Neural crest cell (in vitro differentiated cells): ENCODE measurements at regions not wholly inside any gene's neighbourhood (a gene's known extent, or its start where the extent isn't known, plus 50 kb on each side); places are given as distances from the start of the nearest gene placed in this dataset.

Experiments
- DNase-seq: peaks from one replicate; pipeline ENCODE4 v3.0.0; 2021; ENCODE audit warnings: low read depth, mixed read lengths, low spot score
- H3K27ac Mint-ChIP-seq: one replicate; pipeline ENCODE4 v1.8.0; 2021; ENCODE audit warnings: mild to moderate bottlenecking, mixed read lengths; ENCODE audit not compliant: unreplicated experiment
- H3K27me3 Mint-ChIP-seq: 2 replicates; pipeline ENCODE4 v1.8.0; 2021; ENCODE audit warnings: low read depth, mild to moderate bottlenecking, mixed read lengths
- H3K36me3 Mint-ChIP-seq: 2 replicates; pipeline ENCODE4 v1.8.0; 2021; ENCODE audit warnings: low read depth, mild to moderate bottlenecking, mixed read lengths
- H3K4me1 Mint-ChIP-seq: 2 replicates; pipeline ENCODE4 v1.8.0; 2021; ENCODE audit warnings: mixed read lengths
- H3K4me3 Mint-ChIP-seq: one replicate; pipeline ENCODE4 v1.8.0; 2021; ENCODE audit warnings: mild to moderate bottlenecking, mixed read lengths
- H3K9me3 Mint-ChIP-seq: 2 replicates; pipeline ENCODE4 v1.8.0; 2021; ENCODE audit warnings: mixed read lengths
- CTCF ChIP-seq: fragments of 200-600 bp; sonication (generic); conservative IDR thresholded peaks from 2 replicates; pipeline ENCODE4 v1.5.0; 2021; ENCODE audit warnings: antibody characterized with exemption, mild to moderate bottlenecking

DNA sequence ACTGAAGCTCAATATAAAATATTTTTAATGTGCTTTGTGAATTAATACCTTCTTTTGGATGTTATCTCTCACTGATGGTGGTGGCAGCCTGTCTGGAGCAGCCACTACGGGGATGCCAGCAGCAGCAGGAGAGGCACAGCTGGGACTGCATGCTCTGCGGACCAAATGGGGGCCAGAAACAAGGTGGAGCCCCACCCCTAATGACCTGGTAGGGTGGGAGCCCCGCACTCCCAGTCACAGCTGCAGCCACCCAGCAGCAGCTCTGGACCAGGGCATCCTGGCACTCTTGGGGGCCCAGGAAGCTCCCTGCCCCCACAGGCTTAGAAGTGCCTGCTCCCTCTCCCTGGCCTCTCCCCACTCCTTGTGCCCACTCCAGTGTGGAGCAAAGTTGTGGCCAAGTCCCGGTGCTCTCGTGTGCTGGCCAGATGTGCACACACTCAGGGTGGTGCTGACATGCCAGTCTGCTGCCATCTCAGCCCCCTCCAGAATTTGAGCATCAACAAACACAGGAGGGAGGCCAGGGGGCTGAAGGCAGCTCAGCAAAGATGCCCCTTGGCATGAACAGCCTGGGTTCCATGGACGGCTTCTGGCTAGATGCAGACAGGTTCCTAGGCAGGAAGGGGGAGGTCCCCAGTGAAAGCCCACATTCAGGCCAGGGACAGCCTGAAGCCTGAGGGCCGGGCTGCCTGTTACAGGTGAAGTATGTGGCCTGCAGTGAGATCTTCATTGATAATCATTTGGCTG, 696.7 kb upstream of the SLITRK5 start:
- Mint-ChIP-seq H3K9me3 (no peaks in the 10 kb centered on the region), H3K27me3 (no peaks in the 10 kb centered on the region), H3K4me1 (no peaks in the 10 kb centered on the region), H3K27ac (no peak overlapping the region), H3K36me3 (no peaks in the 10 kb centered on the region), H3K4me3 (no peak overlapping the region)
- no peak for DNase-seq
- TF ChIP-seq CTCF, result no peak

- H3K27me3 Mint-ChIP-seq, result no peaks in the 10 kb centered on the region
- no peaks in the 10 kb centered on the region for H3K36me3 Mint-ChIP-seq
- H3K4me3 Mint-ChIP-seq, result no peak overlapping the region
- DNase-seq, result no peak
- no peak overlapping the region for H3K27ac Mint-ChIP-seq
- no peaks in the 10 kb centered on the region for H3K4me1 Mint-ChIP-seq
- no peaks in the 10 kb centered on the region for H3K9me3 Mint-ChIP-seq
- no peak for TF ChIP-seq CTCF
These were observed 696.2 kb upstream of the SLITRK5 start for GRCh38 chr13:86974995-86975328.

DNA sequence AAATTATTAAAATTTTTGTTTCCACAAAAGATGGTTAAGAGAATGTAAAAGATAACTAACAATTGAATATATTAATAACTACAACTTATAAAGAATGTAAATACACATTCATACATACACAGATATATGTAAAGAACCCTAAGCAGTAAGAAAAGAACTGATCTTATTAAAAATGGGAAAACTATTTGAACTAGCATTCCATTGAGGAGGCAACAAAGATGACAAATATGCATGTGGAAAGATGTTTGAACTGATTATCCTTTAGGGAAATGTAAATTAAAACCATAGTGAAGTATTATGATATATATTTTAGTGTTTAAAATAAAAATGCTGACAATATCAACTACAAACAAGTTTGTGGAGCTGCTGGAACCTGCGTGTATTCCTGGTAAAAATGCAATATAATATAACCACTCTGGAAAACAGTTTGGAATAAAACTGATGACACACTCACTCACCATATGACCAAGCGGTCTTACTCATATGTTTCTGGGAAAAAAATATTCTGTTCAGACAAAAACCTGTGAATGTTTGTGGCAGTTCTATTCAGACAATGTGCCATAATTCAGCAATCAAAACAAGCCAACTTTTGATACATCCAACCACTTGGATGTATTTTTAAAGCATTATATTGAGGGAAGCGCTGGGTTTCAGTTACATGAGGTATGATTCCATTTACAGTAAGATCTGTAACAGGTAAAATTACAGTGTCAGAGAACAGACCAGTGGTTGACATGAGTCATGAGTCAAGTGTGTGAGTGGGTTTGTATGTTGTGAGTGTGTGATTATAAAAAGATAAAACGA, 694.4 kb upstream of the SLITRK5 start:
- H3K36me3 Mint-ChIP-seq, result no peaks in the 10 kb centered on the region
- H3K9me3 Mint-ChIP-seq, result no peaks in the 10 kb centered on the region
- no peaks in the 10 kb centered on the region for H3K4me1 Mint-ChIP-seq
- no peak for DNase-seq
- H3K4me3 Mint-ChIP-seq, result no peak overlapping the region
- TF ChIP-seq CTCF, result no peak
- H3K27me3 Mint-ChIP-seq, result no peaks in the 10 kb centered on the region
- H3K27ac Mint-ChIP-seq, result no peak overlapping the region

GRCh38 chr13:86986448-86986847, 684.7 kb upstream of the SLITRK5 start:
- no peaks in the 10 kb centered on the region for H3K36me3 Mint-ChIP-seq
- no peaks in the 10 kb centered on the region for H3K27me3 Mint-ChIP-seq
- DNase-seq, result no peak
- no peak for TF ChIP-seq CTCF
- H3K27ac Mint-ChIP-seq, result peak overlapping the region; percentile 96
- peaks cover 9% of the 10 kb centered on the region for H3K4me1 Mint-ChIP-seq
- no peaks in the 10 kb centered on the region for H3K9me3 Mint-ChIP-seq
- H3K4me3 Mint-ChIP-seq, result no peak overlapping the region

GRCh38 chr13:86992251-86992650, 678.9 kb upstream of the SLITRK5 start:
- no peak overlapping the region for H3K27ac Mint-ChIP-seq
- no peak for TF ChIP-seq CTCF
- H3K27me3 Mint-ChIP-seq, result no peaks in the 10 kb centered on the region

More at GRCh38 chr13:86992251-86992650, 678.9 kb upstream of the SLITRK5 start:
- Mint-ChIP-seq H3K4me3 (no peak overlapping the region), H3K4me1 (no peaks in the 10 kb centered on the region), H3K36me3 (peaks cover 7% of the 10 kb centered on the region), H3K9me3 (peaks cover 14% of the 10 kb centered on the region)
- DNase-seq, result no peak
